NCI-H146 (cell line): ENCODE measurements at regions not wholly inside any gene's neighbourhood (a gene's known extent, or its start where the extent isn't known, plus 50 kb on each side); places are given as distances from the start of the nearest gene placed in this dataset.

Source experiments
- DNase-seq: peaks from one replicate; lab custom pipeline; 2025; lab: John Stamatoyannopoulos, UW

DNA sequence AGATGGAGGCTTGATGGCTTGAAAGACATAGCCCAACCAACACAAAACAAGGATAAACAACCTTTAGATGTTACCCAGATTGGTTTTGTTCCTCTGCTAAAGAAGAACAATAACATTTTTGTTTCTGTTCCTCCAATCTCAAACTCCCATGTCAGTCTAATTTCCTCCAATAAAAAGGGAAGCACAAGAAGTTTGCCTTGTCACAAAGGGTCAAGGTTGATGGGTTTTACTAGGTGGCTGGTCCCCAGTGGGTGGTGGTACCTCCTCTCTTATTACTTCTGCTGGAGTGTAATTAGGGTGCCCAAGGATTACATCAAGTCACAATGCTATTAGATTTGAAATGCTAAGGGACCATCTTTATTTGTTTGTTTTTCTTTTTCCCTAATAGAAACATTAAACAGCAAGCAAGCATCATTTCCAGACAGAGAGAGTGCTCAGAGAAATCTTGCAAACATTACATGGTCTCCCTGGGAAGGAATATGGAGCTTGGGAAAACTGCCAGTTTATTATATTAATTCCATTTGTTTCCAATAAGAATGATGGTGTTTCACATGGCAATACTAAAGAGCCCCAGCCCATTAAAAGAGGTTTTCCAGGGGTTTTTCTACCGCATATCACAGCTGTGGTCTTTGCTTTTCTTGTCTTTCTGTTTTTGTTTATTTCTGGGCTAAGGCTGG, 78.3 kb upstream of the AOAH start:
- no peak for DNase-seq

DNA sequence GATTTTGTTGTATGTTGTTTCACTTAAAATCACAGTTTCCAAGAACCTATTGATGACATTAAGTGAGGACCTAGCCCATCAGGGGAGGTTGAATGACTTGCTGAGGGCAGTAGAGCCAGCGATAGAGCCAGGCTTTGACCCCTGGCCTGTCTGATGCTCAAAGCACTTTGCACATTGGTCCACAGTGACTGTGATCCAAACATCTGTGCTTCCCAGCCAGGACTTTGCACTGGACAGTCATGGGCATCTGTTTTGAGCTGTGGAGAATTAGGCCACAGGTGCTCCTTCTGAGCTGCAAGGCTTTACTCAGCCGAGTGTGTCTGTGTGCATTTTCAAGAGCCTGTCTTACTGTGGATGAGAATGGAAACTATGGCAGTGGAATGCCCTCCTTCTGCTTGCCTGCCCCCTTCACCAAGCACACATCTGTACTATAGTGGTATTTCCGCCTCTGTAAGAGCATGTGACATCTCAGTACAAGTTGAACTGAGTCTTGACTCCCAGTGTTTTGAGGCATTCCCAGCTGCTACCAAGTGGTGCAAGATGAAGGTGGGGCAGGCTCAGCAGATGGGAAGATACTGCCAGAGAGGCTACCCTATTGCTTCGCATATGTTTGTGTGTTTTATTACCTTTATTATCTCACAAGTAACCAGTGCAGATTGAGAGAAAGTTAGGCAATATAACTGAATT, 72.7 kb upstream of the AOAH start:
- no peak for DNase-seq

DNA sequence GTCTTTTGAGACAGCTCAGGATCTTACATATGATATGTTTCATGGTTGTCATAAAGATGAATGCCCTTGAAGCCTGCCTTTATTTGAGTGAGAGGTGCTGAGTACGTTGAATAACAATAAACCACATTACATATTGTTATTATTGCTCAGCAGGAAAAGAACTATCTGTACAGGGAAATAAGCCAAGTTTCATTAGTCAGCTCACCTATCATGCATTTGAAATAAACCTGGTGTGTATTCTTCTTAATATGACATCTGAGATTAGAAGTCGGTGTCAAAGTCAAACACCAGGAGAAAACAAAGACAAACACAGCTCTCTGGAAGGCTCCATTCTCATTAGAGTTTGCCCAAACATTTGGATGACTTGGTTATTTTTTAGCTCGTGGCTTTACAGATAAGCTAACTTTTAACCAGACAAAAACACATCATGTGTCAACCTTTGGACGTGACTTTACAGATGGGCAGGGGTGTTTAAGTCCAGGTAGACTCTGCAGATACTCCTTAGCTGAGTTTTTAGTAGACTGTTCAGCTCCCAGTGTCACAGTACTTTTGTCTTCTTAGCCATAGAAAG, 71.2 kb upstream of the AOAH start:
- no peak for DNase-seq

DNA sequence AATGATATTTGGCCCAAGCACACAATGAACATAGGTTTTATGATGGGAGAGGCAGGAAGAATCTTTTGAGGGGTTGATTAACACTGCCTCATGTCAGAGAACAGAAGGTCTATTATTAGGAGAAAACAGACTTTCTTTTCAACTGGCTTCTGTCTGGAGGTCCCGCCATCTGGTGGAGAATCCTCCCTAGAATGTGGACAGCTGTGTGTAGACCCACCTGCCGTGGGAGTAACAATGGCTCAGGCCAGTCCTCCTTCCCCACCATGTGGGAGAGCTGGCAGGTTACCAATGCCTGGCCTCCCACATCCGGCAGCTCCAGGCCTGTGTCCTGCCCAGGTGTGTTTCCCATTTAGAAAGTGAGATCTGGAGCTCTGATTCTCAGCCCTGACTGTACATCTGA, 70.4 kb upstream of the AOAH start:
- DNase-seq: peak; percentile 94

DNA sequence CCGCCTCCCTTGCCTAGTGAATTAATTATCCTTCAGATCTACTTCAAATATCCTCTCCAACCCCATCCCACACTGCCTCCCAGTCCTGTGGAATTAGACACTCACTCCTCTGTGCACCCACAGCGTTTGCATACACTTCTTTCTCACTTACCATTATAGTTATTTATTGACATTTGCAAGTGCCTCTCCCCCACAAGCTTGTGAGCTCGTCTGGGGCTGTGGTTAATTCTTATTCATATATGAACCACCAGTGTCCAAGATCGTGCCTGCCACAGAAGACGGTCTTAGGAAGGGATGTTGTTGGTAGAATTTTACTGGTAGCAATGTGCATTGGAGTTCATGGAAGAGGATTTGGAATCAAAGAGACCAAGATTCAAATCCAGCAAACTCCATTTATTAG, 68.1 kb upstream of the AOAH start:
- DNase-seq: no peak

DNA sequence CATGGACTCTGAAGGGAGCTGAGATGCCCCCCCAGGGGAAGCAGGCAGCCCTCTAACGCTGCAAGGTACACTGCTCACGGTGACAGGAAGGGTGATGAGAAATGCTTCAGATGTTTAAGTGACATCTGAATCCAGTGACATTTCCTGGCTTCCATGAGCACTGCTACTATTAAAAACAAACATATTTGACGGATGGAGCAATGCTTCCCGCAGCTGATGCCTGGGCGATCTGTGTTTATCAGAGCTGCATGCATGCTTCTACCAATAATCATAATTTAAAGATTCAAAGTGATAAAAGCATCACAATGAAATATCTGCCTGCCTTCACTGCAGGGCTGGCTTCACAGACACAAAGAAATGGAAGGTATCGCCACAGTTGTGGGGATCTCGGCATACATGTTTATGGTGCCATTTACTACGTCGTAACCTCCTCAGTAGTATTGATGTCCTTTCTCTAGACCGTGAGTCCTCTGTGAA, 66.1 kb upstream of the AOAH start:
- no peak for DNase-seq

DNA sequence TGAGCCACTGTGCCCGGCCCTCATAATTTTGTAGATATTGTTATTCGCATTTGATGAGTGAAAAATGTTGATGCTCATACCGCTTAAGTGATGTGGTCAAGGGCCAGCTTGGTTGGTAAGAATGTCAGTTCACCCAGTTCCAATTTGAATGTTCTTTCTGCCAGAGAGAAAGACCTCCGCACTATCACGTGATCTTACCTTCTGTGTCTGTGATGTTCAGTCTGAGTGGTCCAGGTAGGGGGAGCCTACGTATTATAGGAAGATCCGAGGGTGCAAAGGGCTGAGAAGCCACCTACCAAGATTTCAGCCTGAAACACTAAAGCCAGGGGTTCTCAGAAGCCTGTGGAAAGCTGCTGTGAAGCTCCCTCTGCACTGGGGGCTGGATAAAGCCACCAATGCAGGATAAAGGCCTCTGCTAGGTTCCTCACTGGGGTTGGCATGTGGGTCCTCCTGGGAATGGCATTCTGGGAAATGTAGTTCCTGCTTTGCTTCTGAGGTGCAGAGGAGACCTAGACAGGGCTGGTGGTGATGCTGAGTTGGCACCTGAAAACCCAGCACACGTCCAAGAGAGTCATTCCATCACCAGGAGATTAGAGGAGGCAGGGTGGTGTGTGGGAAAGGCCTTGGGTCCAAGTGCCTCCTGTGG, 64.7 kb upstream of the AOAH start:
- no peak for DNase-seq

DNA sequence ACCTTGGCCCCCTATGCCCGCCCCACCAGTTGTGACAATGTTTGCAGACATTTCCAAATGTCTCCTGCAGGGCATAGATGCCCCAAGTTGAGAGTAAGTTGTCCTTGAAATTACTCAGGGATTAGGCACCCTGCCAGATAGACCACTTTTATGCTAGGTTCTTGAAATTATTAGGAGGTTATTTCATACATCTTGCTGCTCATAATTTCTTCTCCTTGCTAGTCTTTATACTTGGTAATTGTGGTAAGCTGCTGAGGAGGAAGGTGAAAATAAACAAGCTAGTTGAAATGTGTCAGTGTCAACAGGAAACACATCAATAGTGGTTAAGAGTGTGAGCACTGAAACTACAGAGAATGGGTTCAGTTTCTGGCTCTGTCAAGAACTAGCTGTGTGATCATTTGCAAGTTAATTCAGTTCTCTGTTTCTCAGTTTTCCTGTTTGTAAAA, 63.7 kb upstream of the AOAH start:
- DNase-seq: no peak

DNA sequence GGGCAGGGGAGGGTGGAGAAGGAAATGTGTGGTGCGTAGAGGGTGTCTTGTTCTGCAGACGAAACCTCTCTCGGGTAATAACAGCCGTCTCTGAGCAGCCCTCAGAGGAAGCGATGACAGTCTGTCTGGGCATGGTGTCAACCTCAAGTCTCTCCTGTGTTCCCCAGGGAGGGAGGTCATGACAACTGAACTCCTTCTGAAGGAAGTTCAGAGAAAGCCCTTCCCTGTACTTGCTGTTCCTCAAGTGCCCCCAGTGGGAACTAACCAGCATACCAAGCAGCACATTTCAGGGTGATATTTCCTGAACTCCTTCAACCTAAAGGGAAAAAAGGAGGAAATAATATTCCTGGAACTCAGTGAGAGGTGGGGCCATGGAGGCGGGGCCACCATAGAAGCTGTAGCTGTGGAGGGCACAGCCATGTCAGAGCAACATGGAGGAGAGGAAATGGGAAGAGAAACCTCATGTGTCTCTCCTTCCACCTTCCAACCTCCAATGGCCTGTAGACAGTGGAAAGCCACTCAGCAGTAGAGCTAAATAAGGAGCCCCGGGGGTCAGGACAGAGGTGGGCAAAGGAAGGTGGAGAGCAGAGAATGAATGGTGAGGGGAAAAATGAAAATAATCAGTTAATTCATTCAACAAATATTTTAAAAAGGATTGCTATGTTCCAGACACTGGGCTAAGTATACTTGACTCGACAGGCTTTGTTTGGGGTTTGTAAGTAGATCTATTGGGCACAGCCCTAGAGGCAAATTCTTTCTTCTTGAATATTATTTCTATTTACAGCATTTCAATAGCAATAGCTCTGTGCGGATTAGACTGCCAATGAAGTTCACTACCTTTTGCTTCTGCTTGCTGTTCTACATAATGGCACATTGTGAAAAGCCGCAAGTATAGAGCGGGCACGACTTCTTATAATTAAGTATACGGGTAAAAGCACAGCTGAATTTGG, 61.0 kb upstream of the AOAH start:
- no peak for DNase-seq

DNA sequence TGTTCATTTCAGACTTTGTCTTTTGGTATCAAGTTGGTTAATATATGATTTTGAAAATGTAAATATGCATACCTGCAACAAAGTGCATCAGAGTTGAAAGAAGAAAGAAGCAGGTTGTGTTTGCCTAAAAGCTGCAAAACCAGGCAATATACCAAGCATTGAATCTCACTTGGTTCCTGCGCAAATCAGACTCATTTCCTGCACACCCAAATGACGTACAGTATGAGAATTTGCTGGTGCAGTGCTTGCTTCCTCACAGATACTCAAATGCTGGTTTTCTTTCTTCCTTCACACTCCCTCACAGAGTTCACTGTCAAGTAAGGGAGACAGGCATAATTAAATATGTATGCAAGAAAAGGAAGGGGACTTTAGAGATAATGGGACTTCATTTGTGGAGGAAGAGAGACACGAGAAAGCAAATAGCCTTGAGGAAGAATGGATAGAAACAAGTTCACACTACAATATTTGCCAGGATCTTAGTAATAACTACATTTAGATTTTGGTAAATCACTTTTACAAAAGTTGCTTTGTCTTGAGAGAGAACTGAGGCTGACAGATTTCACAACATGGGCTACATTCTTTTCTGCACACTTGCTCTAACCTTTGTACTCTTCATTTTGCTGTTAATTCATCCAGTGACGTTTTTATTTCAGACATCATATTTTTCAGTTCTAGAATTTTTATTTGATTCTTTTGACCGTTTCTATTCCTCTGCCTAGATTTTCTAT, 56.9 kb upstream of the AOAH start:
- no peak for DNase-seq

DNA sequence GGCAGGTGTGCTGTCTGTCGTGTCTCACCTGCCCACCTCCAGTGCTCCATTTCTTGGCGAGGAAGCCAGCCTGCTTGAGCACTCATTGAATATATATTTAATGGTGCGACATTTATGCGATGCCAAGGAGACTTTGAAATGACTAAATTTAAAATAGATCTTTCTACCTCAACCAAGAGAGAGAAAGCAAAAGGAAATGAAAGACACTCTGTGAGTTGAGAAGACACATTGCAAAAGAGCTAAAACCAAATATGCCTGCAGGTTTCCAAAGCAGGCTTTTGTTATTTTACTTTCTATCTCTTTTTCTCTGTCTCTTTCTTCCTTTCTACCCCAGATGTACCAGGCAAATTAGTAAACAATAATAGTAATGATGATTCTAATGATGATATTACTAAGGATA, 53.6 kb upstream of the AOAH start:
- DNase-seq: no peak

DNA sequence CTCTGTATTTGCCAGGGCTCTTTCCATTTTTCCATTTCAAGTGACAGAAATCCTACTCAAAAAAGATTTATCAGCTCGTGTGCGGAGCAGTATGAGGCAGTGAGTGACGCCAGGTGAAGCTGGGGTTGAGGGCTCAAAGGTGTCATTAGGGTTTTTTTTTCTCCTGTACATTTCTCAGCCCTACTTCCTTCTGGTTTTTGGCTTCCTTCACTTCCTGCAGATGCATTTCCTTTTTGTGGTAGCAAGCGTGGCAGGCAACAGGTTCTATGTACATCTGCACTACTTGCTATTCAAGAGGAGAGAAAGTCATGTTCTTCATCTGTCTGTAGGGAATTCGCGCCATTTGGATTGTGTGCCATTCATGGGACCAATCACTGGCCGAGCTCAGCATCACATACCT, 52.8 kb upstream of the AOAH start:
- no peak for DNase-seq

DNA sequence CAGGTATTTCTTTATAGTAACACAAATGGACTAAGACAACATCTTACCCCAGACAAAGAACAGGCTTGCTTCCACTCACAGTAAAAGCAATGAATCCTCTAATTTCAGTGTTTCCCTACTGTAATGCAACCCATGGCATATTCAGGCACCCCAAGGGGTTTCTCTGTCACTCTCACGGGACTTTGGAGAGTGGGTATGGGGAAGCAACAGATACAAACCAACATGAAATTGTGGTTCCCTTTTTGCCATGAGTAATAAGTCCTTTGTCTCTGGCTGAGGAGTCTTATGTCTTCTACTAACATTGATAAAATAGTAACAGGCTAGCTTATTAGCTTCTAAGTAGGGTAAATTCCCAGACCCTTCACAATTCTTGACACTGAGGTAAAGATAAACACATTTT, 51.4 kb upstream of the AOAH start:
- no peak for DNase-seq

DNA sequence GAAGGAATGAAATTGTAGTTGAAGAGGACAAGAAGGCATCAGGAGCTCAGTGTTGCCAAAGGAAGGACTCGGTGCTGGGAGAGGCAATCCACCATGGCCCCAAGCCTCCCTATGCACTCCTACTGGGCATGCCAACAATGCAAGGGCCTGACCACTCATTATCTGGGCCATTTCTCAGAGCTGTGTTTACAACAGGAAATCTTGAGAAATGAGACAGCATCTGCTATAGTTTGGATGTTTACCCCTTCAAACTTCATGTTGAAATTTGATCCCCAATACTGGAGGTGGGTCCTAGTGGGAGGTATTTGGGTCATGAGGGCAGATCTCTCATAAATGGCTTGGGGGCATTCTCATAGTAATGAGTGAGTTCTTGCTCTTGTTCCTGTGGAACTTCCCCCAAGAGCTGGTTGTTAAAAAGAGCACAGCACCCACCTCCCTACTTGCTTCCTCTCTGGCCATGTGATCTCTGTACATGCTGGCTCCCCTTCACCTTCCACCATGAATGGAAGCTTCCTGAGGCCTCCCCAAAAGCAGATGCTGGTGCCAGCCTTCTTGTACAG, 50.8 kb upstream of the AOAH start:
- peak; percentile 13 for DNase-seq
